IMR-90 (cell line): ENCODE measurements at regions not wholly inside any gene's neighbourhood (a gene's known extent, or its start where the extent isn't known, plus 50 kb on each side); places are given as distances from the start of the nearest gene placed in this dataset.

Source experiments
- ATAC-seq: fragments of 200-7000 bp; cut with Tn5 transposase; 2 replicates; pipeline ENCODE4 v1.9.1; 2020; ENCODE audit warnings: low read depth, mild to moderate bottlenecking, moderate library complexity
- BruUV-seq: library from RNA; stranded (reverse); fragments of 400-500 nt; replicated peaks from 2 replicates; lab custom pipeline; 2021; lab: Mats Ljungman, UMichigan
- CTCF ChIA-PET: fragments of 300-600 bp; formaldehyde crosslinking; extraction: SDS; loops from one replicate; lab custom pipeline; 2021; ENCODE audit warnings: antibody characterized with exemption; lab: Yijun Ruan, JAX
- POLR2A ChIA-PET: fragments of 300-600 bp; sonication (Branson Sonifier 250); formaldehyde crosslinking; loops from one replicate; lab custom pipeline; 2022; ENCODE audit warnings: antibody characterized with exemption; ENCODE audit not compliant: unreplicated experiment; lab: Charles Lee
- DNase-seq: peaks from one replicate; pipeline ENCODE4 v3.0.0; 2013
- H2AFZ ChIP-seq: replicated peaks from 2 replicates; pipeline ENCODE3; 2013; ENCODE audit warnings: low read length, mild to moderate bottlenecking; ENCODE audit not compliant: poor library complexity
- H2AK5ac ChIP-seq: 2 replicates; pipeline ENCODE4 v1.6.1; 2013; ENCODE audit warnings: low read depth, low read length, inconsistent platforms
- H2AK9ac ChIP-seq: replicated peaks from 2 replicates; pipeline ENCODE3; 2013; ENCODE audit warnings: mild to moderate bottlenecking, low read depth, low read length, moderate library complexity; ENCODE audit not compliant: poor library complexity
- H2BK120ac ChIP-seq: 2 replicates; pipeline ENCODE4 v1.6.1; 2013; ENCODE audit warnings: low read depth, low read length, inconsistent platforms
- H2BK15ac ChIP-seq: 3 replicates; pipeline ENCODE4 v1.6.1; 2013; ENCODE audit warnings: low read depth, low read length, inconsistent platforms
- H2BK20ac ChIP-seq: 2 replicates; pipeline ENCODE4 v1.6.1; 2013; ENCODE audit warnings: low read depth, mild to moderate bottlenecking, inconsistent platforms, low read length, moderate library complexity
- H2BK5ac ChIP-seq: 2 replicates; pipeline ENCODE4 v1.6.1; 2013; ENCODE audit warnings: mild to moderate bottlenecking, low read depth, low read length, inconsistent platforms; ENCODE audit not compliant: poor library complexity, severe bottlenecking
- H3K14ac ChIP-seq: replicated peaks from 2 replicates; pipeline ENCODE4 v1.6.1; 2013; ENCODE audit warnings: low read depth, low read length, inconsistent platforms
- H3K18ac ChIP-seq: 2 replicates; pipeline ENCODE4 v1.6.1; 2013; ENCODE audit warnings: low read depth, low read length, control low read depth
- H3K23ac ChIP-seq: 2 replicates; pipeline ENCODE4 v1.6.1; 2013; ENCODE audit warnings: low read depth, low read length, inconsistent platforms
- H3K27ac ChIP-seq: 2 replicates; pipeline ENCODE4 v1.5.1; 2013; ENCODE audit warnings: mild to moderate bottlenecking, control low read depth, low read length; ENCODE audit not compliant: insufficient read depth
- H3K27me3 ChIP-seq: 2 replicates; pipeline ENCODE4 v1.6.1; 2013; ENCODE audit warnings: low read length; ENCODE audit not compliant: control insufficient read depth, insufficient read depth
- H3K36me3 ChIP-seq: 2 replicates; pipeline ENCODE4 v1.6.1; 2013; ENCODE audit warnings: low read length, mixed read lengths; ENCODE audit not compliant: control insufficient read depth, insufficient read depth
- H3K4ac ChIP-seq: 2 replicates; pipeline ENCODE4 v1.6.1; 2013; ENCODE audit warnings: low read depth, low read length, inconsistent platforms
- H3K4me1 ChIP-seq: 2 replicates; pipeline ENCODE4 v1.6.1; 2013; ENCODE audit warnings: low read length, mixed read lengths; ENCODE audit not compliant: control insufficient read depth, insufficient read depth
- H3K4me2 ChIP-seq: 2 replicates; pipeline ENCODE4 v1.6.1; 2013; ENCODE audit warnings: low read depth, mild to moderate bottlenecking, control low read depth, low read length, moderate library complexity
- H3K4me3 ChIP-seq: 2 replicates; pipeline ENCODE4 v1.5.1; 2013; ENCODE audit warnings: low read depth, mild to moderate bottlenecking, control low read depth, low read length, moderate library complexity; ENCODE audit not compliant: insufficient read depth
- H3K56ac ChIP-seq: 2 replicates; pipeline ENCODE4 v1.6.1; 2013; ENCODE audit warnings: low read length, inconsistent platforms; ENCODE audit not compliant: insufficient read depth; ENCODE audit errors: extremely low read depth
- H3K79me1 ChIP-seq, 2 experiments: 2 replicates each; pipeline ENCODE4 v1.6.1; 2013; ENCODE audit warnings: low read length in 2 of 2, inconsistent platforms in 1 of 2, low read depth in 1 of 2
- H3K9ac ChIP-seq: 2 replicates; pipeline ENCODE4 v1.6.1; 2013; ENCODE audit warnings: low read depth, low read length, control low read depth
- H3K9me1 ChIP-seq: 2 replicates; pipeline ENCODE4 v1.6.1; 2013; ENCODE audit warnings: low read length, inconsistent platforms; ENCODE audit not compliant: insufficient read depth
- H3K9me3 ChIP-seq: 2 replicates; pipeline ENCODE4 v1.6.1; 2013; ENCODE audit warnings: low read length; ENCODE audit not compliant: control insufficient read depth, insufficient read depth
- H4K20me1 ChIP-seq: 2 replicates; pipeline ENCODE4 v1.6.1; 2013; ENCODE audit warnings: low read length, inconsistent platforms; ENCODE audit not compliant: insufficient read depth
- H4K5ac ChIP-seq: 2 replicates; pipeline ENCODE4 v1.6.1; 2013; ENCODE audit warnings: mild to moderate bottlenecking, low read depth, low read length, control low read depth
- H4K8ac ChIP-seq, 2 experiments: 2 replicates each; pipeline ENCODE4 v1.6.1; 2013; ENCODE audit warnings: low read depth in 2 of 2, low read length in 2 of 2, control low read depth in 1 of 2, inconsistent platforms in 1 of 2
- H4K91ac ChIP-seq: 2 replicates; pipeline ENCODE4 v1.6.1; 2013; ENCODE audit warnings: low read depth, low read length, inconsistent platforms; ENCODE audit not compliant: insufficient read depth
- BHLHE40 ChIP-seq: fragments of 150-350 bp; IDR thresholded peaks from 2 replicates; pipeline ENCODE4 v1.6.1; 2016; ENCODE audit warnings: mild to moderate bottlenecking, low read depth, low read length
- CEBPB ChIP-seq: IDR thresholded peaks from 2 replicates; pipeline ENCODE4 v1.6.1; 2012; ENCODE audit warnings: low read depth, low read length, improper control_type of control experiment
- CHD1 ChIP-seq: IDR thresholded peaks from 2 replicates; pipeline ENCODE4 v1.6.1; 2012; ENCODE audit warnings: low read depth, low read length, improper control_type of control experiment
- CTCF ChIP-seq: conservative IDR thresholded peaks from 2 replicates; pipeline ENCODE4 v1.5.1; 2012; ENCODE audit warnings: mild to moderate bottlenecking, low read depth, low read length, improper control_type of control experiment
- FOS ChIP-seq: fragments of 150-350 bp; IDR thresholded peaks from 2 replicates; pipeline ENCODE4 v1.6.1; 2016; ENCODE audit warnings: low read depth, low read length
- MAFK ChIP-seq: IDR thresholded peaks from 2 replicates; pipeline ENCODE4 v1.6.1; 2012; ENCODE audit warnings: low read depth, low read length, improper control_type of control experiment
- MAZ ChIP-seq: IDR thresholded peaks from 2 replicates; pipeline ENCODE4 v1.6.1; 2012; ENCODE audit warnings: low read depth, mild to moderate bottlenecking, low read length, improper control_type of control experiment, moderate library complexity, borderline replicate concordance
- MXI1 ChIP-seq: IDR thresholded peaks from 2 replicates; pipeline ENCODE4 v1.6.1; 2012; ENCODE audit warnings: low read depth, mild to moderate bottlenecking, low read length, moderate library complexity, borderline replicate concordance
- POLR2A ChIP-seq: IDR thresholded peaks from 2 replicates; pipeline ENCODE4 v1.6.1; 2012; ENCODE audit warnings: mild to moderate bottlenecking, low read depth, low read length
- RAD21 ChIP-seq: IDR thresholded peaks from 2 replicates; pipeline ENCODE4 v1.6.1; 2012; ENCODE audit warnings: low read length, improper control_type of control experiment
- RFX5 ChIP-seq: IDR thresholded peaks from 2 replicates; pipeline ENCODE4 v1.8.0; 2012; ENCODE audit warnings: low read depth, mild to moderate bottlenecking, low read length, moderate library complexity
- SMC3 ChIP-seq: fragments of 150-350 bp; IDR thresholded peaks from 2 replicates; pipeline ENCODE4 v1.6.1; 2016; ENCODE audit warnings: low read depth, mild to moderate bottlenecking, antibody characterized with exemption, low read length, moderate library complexity
- USF2 ChIP-seq: fragments of 150-350 bp; IDR thresholded peaks from 2 replicates; pipeline ENCODE4 v1.6.1; 2017; ENCODE audit warnings: mild to moderate bottlenecking, antibody characterized with exemption, low read length, low read depth
- WGBS, 2 experiments: methylation state at CpG; one replicate each; pipeline versions ENCODE4 v1.1.5 to v1.1.7; 2013; ENCODE audit warnings: missing lambda C conversion rate in 2 of 2; ENCODE audit not compliant: insufficient read length in 1 of 2; ENCODE audit errors: extremely low coverage in 2 of 2; 5-methylcytosine and 5-hydroxymethylcytosine counted together
- dilution Hi-C: fragments of 300-500 bp; cut with HindIII; formaldehyde crosslinking; loops from one replicate; pipeline ENCODE4 v1.14.3; 2018; ENCODE audit warnings: low sequenced_read_pairs; ENCODE audit not compliant: unreplicated experiment
- in situ Hi-C: fragments of 300-500 bp; cut with MboI; formaldehyde crosslinking; loops from 3 replicates; pipeline ENCODE4 v1.14.3; 2019; ENCODE audit warnings: low sequenced_read_pairs, inconsistent platforms, mixed read lengths
- intact Hi-C: fragments of 100-400 bp; cut with micrococcal nuclease; formaldehyde crosslinking; loops from 2 replicates; pipeline ENCODE4 v1.10.0; 2022

- CTCF ChIA-PET: no interaction called here
Measured at GRCh38 chr15:77853008-77853328, 220.3 kb upstream of the LINGO1 start.

More at GRCh38 chr15:77853008-77853328, 220.3 kb upstream of the LINGO1 start:
- Histone ChIP-seq H3K9ac (no peak overlapping the region), H4K91ac (no peak overlapping the region), H2BK120ac (no peak overlapping the region), H3K56ac (no peak overlapping the region), H2AK5ac (no peak overlapping the region), H2BK20ac (no peak overlapping the region), H2BK15ac (no peak overlapping the region), H3K9me1 (no peaks in the 10 kb centered on the region), H2BK5ac (no peak overlapping the region), H4K5ac (no peak overlapping the region), H3K27me3 (peaks cover 54% of the 10 kb centered on the region), H2AK9ac (no peak overlapping the region), H3K14ac (no peak overlapping the region), H3K4ac (no peak overlapping the region), H3K9me3 (peaks cover 1% of the 10 kb centered on the region; the same call in 1 of the 2 replicates), H3K4me2 (no peak overlapping the region), H3K18ac (no peak overlapping the region), H3K4me1 (no peaks in the 10 kb centered on the region), H3K27ac (no peak overlapping the region), H3K36me3 (no peaks in the 10 kb centered on the region), H2AFZ (no peak overlapping the region), H3K79me1 (no peaks in the 10 kb centered on the region), H4K8ac (no peak overlapping the region), H3K4me3 (no peak overlapping the region), H4K20me1 (no peaks in the 10 kb centered on the region), H3K23ac (no peak overlapping the region)
- dilution Hi-C loops: no loop called here
- BruUV-seq: no TSS peak
- WGBS, 2 experiments: 40% methylated on average over 5 of the region's 7 CpGs; no CpG with 5 or more reads in 1 of the 2 experiments
- no peak for DNase-seq
- POLR2A ChIA-PET: no interaction called here
- intact Hi-C loops: no loop called here
- ATAC-seq: no peak
- in situ Hi-C loops: no loop called here
- TF ChIP-seq CEBPB (no peak), CTCF (no peak), CHD1 (no peak), FOS (no peak), USF2 (no peak), RFX5 (no peak), MAZ (no peak), RAD21 (no peak), MXI1 (no peak), POLR2A (no peak), BHLHE40 (no peak), MAFK (no peak), SMC3 (no peak)
